HG02943 (cell line): ENCODE measurements at regions not wholly inside any gene's neighbourhood (a gene's known extent, or its start where the extent isn't known, plus 50 kb on each side); places are given as distances from the start of the nearest gene placed in this dataset.

ENCODE experiments used
- ATAC-seq: cut with Tn5 transposase; IDR thresholded peaks from one replicate; pipeline ENCODE4 v1.9.1; 2021; ENCODE audit warnings: mild to moderate bottlenecking, low read depth, moderate library complexity; ENCODE audit not compliant: unreplicated experiment

- no peak for ATAC-seq
Observed at GRCh38 chr1:163863731-163864130, 542.0 kb downstream of the NUF2 start.

GRCh38 chr1:163864207-163864606, 542.5 kb downstream of the NUF2 start:
- no peak for ATAC-seq

DNA sequence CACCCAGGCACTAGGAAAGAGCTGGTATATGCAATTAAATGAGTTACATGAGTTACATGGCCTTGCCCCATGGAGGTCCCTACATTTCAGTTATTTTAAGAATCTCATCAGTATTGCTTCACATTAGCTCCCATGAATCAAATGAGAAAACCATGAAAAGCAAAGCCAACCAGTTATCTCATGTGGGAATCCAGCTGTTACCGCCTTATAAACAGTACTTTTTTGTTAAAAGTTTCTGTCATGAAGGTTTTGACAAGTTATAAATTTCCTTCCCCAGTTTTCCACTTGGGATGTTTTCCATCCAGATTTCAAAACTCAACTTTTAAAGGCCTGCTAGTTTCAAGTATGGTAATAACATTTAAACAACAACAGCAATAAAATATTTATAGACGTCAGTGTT, 544.8 kb downstream of the NUF2 start:
- no peak for ATAC-seq

DNA sequence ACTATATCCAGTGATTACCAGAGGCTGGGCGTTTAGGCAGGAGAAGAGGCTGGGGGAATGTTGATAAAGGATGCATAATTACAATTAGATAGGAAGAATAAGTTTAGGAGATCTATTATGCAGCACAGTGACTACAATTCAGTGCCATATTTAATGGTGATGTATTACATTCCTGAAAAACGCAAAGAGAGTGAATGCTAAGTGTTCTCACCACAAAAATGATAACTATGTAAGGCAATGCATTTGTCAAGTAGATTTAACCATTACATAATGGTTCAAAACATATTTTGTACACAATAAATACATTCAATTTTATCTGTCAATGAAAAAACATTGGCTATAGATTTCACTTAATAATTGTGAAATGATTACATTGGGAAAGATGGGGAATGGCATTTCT, 548.9 kb downstream of the NUF2 start:
- ATAC-seq, result no peak

DNA sequence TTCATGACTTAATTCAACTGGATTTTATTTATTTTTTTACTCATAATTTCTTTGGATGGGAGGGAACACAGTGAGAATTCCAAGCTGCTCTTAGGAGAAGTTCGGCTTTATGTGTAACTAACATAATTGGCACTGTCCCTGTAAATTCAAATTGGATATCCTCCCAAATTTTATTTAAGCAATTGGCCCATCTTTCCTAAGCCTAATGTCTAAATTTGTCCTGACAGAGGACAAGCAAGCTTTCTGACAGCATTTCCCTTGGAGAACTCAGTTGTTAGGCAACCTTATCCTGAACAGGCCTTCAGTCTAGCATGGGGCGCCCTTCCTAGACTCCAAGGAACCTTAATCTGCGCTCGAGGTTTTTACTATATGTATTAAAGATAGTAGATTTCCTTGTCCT, 550.3 kb downstream of the NUF2 start:
- ATAC-seq, result no peak

DNA sequence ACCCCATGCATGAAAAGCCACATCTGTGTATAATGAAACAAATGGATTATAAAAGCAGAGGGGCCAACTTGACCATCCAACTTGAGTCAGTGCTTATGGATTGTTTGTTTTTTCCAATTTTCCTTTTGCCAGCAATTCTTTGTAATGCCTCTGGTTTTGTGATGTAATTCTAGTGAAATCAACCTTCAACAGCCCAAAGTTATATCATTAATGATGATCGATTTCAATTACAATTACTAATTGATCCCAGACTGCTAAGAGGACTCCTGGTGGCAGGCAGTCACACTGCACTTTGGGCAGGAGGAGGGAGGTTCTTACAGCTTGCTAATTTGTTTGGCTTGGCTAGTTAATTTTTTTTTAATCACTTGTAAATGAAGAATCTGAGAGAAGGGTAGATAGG, 552.3 kb downstream of the NUF2 start:
- no peak for ATAC-seq

DNA sequence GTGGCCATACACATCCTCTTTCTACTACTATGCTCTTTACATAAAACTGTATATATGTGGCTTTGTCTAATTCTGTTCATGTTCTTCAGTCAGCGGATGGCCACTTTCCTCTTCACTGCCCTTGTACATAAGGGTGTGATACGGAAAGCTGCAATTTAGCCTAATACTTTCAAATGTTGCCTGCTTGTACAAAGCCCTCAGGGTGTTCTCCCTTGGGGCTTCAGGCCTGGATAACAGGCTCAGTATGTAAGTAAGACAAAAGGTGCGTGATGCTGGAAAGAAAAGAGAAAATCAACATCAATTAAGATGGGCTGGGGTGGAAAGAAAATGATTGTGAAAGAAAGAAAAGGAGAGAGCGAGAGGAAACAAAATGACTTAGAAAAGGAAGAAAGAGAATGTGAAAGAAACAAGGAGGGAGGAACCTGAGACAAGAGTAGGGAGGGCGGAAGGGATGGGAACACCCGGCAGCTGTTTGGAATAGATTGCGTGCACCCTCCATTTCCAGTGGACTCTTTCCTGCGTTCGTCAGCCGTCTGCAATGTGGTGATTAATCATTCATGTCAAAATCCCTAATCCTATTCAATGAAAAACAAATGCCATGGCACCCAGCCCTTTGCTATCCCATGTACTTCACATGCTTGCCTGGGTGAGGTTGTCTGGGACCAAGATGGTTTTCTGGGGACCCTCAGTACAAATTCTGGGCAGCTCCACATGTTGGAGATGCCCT, 553.6 kb downstream of the NUF2 start:
- ATAC-seq, result no peak

DNA sequence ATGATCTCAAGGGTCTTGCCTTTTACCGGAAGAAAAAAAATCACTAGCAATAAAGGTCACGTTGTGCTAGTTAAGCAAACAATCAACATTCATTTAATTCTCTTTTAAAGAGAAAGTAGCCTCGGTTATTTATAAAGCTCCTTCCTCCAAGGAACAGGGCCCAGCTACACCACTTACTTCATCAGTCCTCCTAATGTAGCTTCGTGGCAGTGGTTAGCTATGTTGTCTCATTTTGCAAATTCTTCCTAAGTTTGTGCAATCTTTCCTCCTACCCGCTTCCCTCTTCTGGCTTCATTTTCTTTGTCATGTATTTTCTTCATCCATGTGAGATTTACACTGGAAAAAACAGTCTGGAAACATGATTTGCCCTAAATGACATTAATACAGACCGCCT, 554.2 kb downstream of the NUF2 start:
- ATAC-seq, result no peak

DNA sequence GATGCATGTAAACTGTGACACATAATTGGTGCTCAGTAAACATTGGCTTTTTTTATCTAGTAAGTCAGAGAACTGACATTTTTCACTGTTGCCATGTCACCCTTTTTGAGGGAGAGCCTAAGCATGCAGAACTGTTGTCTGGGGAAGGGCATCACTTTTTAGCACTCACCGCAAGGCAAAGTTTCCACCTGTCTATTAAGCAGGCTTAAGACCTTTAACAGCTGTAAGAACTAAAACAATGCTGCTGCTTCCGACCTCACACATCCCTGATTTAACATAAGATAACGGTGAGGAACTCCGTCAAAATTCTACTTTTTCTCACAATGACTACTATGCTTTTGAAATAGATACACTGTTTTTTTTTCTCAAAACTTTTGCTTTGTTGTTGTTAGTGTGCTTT, 554.8 kb downstream of the NUF2 start:
- ATAC-seq, result no peak

GRCh38 chr1:163877016-163877415, 555.3 kb downstream of the NUF2 start:
- ATAC-seq, result no peak

GRCh38 chr1:163885510-163885909, 563.8 kb downstream of the NUF2 start:
- no peak for ATAC-seq

DNA sequence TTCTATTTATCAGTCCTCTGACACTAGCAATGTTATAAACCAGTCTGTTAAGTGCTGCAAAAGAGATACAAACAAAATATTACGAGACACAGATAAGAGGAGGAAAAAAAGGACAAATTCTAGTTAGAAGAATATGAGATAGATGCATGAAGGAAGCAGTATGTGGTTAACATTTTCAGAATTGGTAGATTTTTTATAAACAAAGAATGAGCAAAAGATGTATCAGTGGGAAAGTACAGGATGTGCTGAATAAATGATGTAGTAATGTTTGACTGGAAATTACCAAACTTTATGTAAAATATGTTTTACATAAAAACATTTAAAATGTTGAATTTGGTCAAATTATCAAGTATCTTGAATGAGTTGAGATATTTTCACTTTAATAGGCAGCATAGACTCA, 574.2 kb downstream of the NUF2 start:
- no peak for ATAC-seq

DNA sequence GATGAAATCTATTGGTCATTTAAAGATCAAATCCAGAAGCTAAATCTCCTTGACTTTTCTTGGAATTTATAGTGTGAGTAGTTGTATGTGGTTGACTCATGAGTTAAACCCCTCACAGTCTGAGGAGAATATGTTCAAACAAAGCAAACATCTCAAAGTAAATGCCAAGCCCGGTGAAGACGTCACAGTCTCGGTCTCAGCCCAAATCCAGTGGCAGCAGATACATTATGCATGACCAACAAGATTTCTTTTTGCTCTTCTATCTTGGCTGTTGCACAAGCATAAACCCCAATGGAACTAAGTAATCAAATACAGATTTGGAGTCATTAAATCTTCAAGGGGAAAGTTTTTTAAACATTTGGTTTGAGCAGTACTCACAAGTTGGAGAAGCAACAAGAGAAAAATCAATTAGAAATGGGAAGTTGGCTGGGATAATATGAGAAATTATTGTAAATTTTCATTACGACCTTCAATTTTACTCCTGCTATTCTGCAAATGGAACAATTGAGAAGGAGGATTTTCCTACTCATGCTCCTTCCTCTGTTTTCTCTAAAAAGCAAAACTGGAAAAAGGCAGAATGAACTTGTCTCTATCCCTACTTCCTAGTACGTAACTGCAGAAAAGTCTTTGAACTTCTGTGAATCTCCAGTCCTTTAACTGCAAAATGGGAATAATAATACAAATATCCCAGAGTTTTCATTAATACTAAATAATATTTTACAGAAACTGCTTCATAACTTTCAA, 575.8 kb downstream of the NUF2 start:
- no peak for ATAC-seq

DNA sequence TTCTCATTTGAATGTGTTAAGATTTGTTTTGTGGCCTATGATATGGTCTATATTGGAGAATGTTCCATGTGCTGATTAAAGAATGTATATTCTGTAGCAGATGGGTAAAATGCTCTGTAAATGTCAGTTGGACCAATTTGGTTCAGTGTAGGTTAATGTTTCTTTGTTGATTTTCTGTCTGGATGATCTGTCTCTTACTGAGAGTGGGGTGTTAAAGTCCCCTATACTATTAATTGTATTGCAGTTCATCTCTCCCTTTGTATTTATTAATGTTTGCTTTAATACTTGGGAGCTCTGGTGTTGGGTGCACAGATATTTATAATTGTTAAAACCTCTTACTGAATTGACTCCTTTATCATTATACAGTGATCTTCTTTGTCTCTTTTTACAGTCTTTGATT, 584.5 kb downstream of the NUF2 start:
- no peak for ATAC-seq

GRCh38 chr1:163912170-163912884, 590.6 kb downstream of the NUF2 start:
- no peak for ATAC-seq

DNA sequence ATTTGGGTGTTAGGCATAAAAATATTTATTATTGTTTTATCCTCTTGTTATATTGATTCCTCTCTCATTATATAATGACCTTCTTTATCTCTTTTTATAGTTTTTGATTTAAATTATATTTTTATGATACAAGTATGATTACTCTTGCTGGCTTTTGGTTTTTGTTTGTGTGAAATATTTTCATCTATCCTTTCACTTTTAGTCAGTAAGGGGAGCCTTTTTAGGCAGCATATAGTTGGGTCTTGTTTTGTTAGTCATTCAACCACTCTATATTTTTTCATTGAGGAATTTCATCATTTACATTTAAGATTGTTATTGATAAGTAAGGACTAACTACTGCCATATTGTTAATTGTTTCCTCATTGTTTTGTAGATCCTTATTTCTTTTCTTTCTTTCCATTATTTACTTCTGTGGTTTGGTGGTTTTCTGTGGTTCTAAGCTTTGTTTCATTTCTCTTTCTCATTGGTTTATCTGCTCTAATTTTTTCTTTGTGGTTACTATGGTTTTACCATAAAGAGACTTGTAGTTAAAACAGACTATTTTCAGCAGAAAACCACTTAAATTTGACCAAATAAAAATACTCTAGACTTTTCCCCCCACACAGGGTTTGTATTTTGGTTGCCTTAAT, 593.1 kb downstream of the NUF2 start:
- ATAC-seq, result no peak

GRCh38 chr1:163922743-163923201, 601.0 kb downstream of the NUF2 start:
- no peak for ATAC-seq

DNA sequence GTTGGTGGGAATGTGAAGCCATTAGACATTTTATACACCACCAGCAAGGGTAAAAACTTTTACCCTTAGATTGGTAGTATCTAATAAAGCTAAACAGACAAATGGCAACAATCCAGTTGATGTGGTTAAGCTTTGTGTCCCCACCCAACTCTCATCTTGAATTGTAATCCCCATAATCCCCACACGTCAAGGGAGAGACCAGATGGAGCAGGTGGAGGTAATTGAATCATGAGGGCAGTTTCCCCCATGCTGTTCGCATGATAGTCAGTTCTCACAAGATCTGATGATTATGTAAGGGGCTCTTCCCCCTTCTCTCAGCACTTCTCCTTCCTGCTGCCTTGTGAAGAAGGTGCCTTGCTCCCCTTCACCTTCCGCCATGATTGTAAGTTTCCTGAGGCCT, 602.3 kb downstream of the NUF2 start:
- ATAC-seq, result no peak

DNA sequence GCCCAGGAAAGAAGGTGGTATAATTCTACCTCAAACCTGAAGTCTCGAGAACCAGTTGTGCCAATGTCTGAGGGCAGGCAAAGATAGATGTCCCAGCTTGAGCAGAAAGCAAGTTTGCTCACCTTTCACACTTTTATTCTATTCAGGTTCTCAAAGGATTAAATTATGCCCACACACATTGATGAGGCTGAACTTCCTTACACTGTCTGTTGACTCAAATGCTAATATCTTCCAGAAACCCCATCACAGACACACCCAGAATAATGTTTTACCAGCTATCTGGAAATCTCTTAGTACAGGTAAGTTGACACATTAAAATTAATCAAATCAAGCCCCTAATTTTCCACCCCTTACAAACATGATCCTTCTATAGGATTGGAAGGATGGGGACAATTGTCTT, 605.7 kb downstream of the NUF2 start:
- no peak for ATAC-seq

DNA sequence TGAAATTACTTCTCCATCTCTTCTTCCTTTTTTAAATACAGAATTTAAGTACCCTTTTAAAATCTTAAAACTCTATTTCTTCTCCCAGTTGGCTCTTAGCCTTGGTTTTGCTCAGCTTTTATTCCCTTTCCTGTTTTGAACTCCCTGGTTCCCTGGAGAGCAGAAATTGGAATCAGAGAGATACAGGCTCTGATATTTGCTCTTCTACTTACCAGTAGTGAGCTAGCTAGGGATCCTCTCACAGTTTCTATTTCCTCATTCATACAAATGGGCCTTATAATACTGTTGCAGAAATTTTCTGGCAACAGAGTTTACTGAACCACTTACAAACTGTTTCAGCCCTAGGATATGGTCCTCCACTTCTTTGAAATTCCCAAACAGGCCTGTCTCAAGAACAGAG, 606.3 kb downstream of the NUF2 start:
- no peak for ATAC-seq

DNA sequence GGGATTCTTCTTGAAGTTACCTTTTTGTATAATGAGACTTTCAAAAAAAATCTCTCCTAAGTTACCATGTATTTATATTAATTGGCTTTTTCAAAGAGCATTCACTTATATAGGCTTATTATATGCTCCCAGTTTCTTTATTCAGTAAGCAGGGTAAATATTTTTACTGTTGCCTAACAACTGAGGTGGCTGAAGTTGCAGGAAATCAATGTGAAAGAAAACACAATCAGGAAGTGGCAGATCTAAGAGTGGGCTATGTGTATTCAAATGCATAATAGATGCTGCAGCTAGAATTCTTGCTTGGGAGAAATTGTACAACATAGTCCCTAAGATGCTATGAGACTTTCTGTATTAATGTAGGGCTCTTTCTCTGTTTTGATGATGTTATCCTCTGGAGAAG, 606.9 kb downstream of the NUF2 start:
- ATAC-seq, result no peak
